ENCODE measurements at regions not wholly inside any gene's neighbourhood (a gene's known extent, or its start where the extent isn't known, plus 50 kb on each side); places are given as distances from the start of the nearest gene placed in this dataset.

DNA sequence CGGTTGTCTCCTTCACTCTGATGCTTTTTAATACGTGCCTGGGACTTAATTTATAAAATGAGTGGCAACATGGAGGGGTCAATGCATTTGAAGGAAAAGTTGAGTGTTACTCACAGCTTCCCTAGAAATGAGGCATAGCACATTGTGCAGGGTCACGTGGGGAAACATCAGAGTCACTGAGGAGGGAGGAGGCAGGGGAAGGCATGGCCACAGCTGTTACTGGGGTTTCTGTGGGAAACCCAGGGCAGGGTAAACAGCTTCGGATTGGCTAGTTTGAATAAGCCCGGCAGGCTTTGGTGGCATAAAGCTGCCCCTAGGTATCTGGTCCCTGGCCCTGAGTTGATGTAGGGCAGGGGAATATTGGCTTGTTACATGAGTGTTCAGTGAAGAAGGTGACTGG is 98.9 kb upstream of the ST8SIA2 start:
- TF ChIP-seq, protein P1, sequence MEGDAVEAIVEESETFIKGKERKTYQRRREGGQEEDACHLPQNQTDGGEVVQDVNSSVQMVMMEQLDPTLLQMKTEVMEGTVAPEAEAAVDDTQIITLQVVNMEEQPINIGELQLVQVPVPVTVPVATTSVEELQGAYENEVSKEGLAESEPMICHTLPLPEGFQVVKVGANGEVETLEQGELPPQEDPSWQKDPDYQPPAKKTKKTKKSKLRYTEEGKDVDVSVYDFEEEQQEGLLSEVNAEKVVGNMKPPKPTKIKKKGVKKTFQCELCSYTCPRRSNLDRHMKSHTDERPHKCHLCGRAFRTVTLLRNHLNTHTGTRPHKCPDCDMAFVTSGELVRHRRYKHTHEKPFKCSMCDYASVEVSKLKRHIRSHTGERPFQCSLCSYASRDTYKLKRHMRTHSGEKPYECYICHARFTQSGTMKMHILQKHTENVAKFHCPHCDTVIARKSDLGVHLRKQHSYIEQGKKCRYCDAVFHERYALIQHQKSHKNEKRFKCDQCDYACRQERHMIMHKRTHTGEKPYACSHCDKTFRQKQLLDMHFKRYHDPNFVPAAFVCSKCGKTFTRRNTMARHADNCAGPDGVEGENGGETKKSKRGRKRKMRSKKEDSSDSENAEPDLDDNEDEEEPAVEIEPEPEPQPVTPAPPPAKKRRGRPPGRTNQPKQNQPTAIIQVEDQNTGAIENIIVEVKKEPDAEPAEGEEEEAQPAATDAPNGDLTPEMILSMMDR (IDR thresholded peaks at IDR 0.05) = no peak
- TF ChIP-seq POLR2A (IDR thresholded peaks at IDR 0.05) = no peak

All from breast epithelium (tissue), 3 donors.